ENCODE measurements at regions not wholly inside any gene's neighbourhood (a gene's known extent, or its start where the extent isn't known, plus 50 kb on each side); places are given as distances from the start of the nearest gene placed in this dataset.

GRCh38 chr7:106802589-106802988, 62.5 kb upstream of the PIK3CG start:
- Histone ChIP-seq H3K27me3 (ENCODE audit: control insufficient read depth in 5 of 5, insufficient read depth in 4 of 5, low read length in 5 of 5) (no peaks in the 10 kb centered on the region), H3K27ac (ENCODE audit: low read depth, low read length) (no peak overlapping the region), H3K36me3 (ENCODE audit: control insufficient read depth in 5 of 5, insufficient read depth in 5 of 5, low read length in 5 of 5) (no peaks in the 10 kb centered on the region), H3K4me3 (ENCODE audit: low read depth in 1 of 5, low read length in 5 of 5) (no peak overlapping the region), H3K4me1 (ENCODE audit: control insufficient read depth in 5 of 5, insufficient read depth in 5 of 5, low read length in 5 of 5) (no peaks in the 10 kb centered on the region), H3K9me3 (ENCODE audit: control insufficient read depth in 5 of 5, low read length in 5 of 5) (no peaks in the 10 kb centered on the region), H3K9ac (ENCODE audit: low read length in 5 of 5) (no peak overlapping the region)

- Histone ChIP-seq H3K9ac (ENCODE audit: low read length in 5 of 5) (no peak overlapping the region), H3K4me1 (ENCODE audit: control insufficient read depth in 5 of 5, insufficient read depth in 5 of 5, low read length in 5 of 5) (no peaks in the 10 kb centered on the region), H3K36me3 (ENCODE audit: control insufficient read depth in 5 of 5, insufficient read depth in 5 of 5, low read length in 5 of 5) (no peaks in the 10 kb centered on the region), H3K4me3 (ENCODE audit: low read depth in 1 of 5, low read length in 5 of 5) (no peak overlapping the region), H3K9me3 (ENCODE audit: control insufficient read depth in 5 of 5, low read length in 5 of 5) (no peaks in the 10 kb centered on the region), H3K27ac (ENCODE audit: low read depth, low read length) (no peak overlapping the region), H3K27me3 (ENCODE audit: control insufficient read depth in 5 of 5, insufficient read depth in 4 of 5, low read length in 5 of 5) (no peaks in the 10 kb centered on the region)
Measured at GRCh38 chr7:106806556-106806955, 58.5 kb upstream of the PIK3CG start.

GRCh38 chr7:106807474-106807873, 57.6 kb upstream of the PIK3CG start:
- Histone ChIP-seq H3K4me1 (ENCODE audit: control insufficient read depth in 5 of 5, insufficient read depth in 5 of 5, low read length in 5 of 5) (peaks cover 0 to 3% (median 0%) of the 10 kb centered on the region in 5 donors), H3K4me3 (ENCODE audit: low read depth in 1 of 5, low read length in 5 of 5) (no peak overlapping the region), H3K27me3 (ENCODE audit: control insufficient read depth in 5 of 5, insufficient read depth in 4 of 5, low read length in 5 of 5) (no peaks in the 10 kb centered on the region), H3K36me3 (ENCODE audit: control insufficient read depth in 5 of 5, insufficient read depth in 5 of 5, low read length in 5 of 5) (no peaks in the 10 kb centered on the region), H3K27ac (ENCODE audit: low read depth, low read length) (no peak overlapping the region), H3K9ac (ENCODE audit: low read length in 5 of 5) (no peak overlapping the region), H3K9me3 (ENCODE audit: control insufficient read depth in 5 of 5, low read length in 5 of 5) (no peaks in the 10 kb centered on the region)

- H3K27me3 ChIP-seq (ENCODE audit: control insufficient read depth in 5 of 5, insufficient read depth in 4 of 5, low read length in 5 of 5): no peaks in the 10 kb centered on the region
- no peak overlapping the region for H3K27ac ChIP-seq (ENCODE audit: low read depth, low read length)
- no peaks in the 10 kb centered on the region for H3K36me3 ChIP-seq (ENCODE audit: control insufficient read depth in 5 of 5, insufficient read depth in 5 of 5, low read length in 5 of 5)
- H3K4me1 ChIP-seq (ENCODE audit: control insufficient read depth in 5 of 5, insufficient read depth in 5 of 5, low read length in 5 of 5): peaks cover 0 to 3% (median 0%) of the 10 kb centered on the region in 5 donors
- no peak overlapping the region for H3K9ac ChIP-seq (ENCODE audit: low read length in 5 of 5)
- no peaks in the 10 kb centered on the region for H3K9me3 ChIP-seq (ENCODE audit: control insufficient read depth in 5 of 5, low read length in 5 of 5)
- no peak overlapping the region for H3K4me3 ChIP-seq (ENCODE audit: low read depth in 1 of 5, low read length in 5 of 5)
Measured at GRCh38 chr7:106808967-106809635, 56.0 kb upstream of the PIK3CG start.

GRCh38 chr7:106811472-106811871, 53.6 kb upstream of the PIK3CG start:
- Histone ChIP-seq H3K4me3 (ENCODE audit: low read depth in 1 of 5, low read length in 5 of 5) (no peak overlapping the region), H3K27ac (ENCODE audit: low read depth, low read length) (no peak overlapping the region), H3K9me3 (ENCODE audit: control insufficient read depth in 5 of 5, low read length in 5 of 5) (no peaks in the 10 kb centered on the region), H3K27me3 (ENCODE audit: control insufficient read depth in 5 of 5, insufficient read depth in 4 of 5, low read length in 5 of 5) (no peaks in the 10 kb centered on the region), H3K36me3 (ENCODE audit: control insufficient read depth in 5 of 5, insufficient read depth in 5 of 5, low read length in 5 of 5) (no peaks in the 10 kb centered on the region), H3K9ac (ENCODE audit: low read length in 5 of 5) (no peak overlapping the region), H3K4me1 (ENCODE audit: control insufficient read depth in 5 of 5, insufficient read depth in 5 of 5, low read length in 5 of 5) (peaks cover 0 to 3% (median 0%) of the 10 kb centered on the region in 5 donors)

GRCh38 chr7:106812027-106812643, 52.9 kb upstream of the PIK3CG start:
- Histone ChIP-seq H3K4me3 (ENCODE audit: low read depth in 1 of 5, low read length in 5 of 5) (no peak overlapping the region), H3K27me3 (ENCODE audit: control insufficient read depth in 5 of 5, insufficient read depth in 4 of 5, low read length in 5 of 5) (no peaks in the 10 kb centered on the region), H3K4me1 (ENCODE audit: control insufficient read depth in 5 of 5, insufficient read depth in 5 of 5, low read length in 5 of 5) (peaks cover 0 to 3% (median 0%) of the 10 kb centered on the region in 5 donors), H3K9me3 (ENCODE audit: control insufficient read depth in 5 of 5, low read length in 5 of 5) (no peaks in the 10 kb centered on the region), H3K9ac (ENCODE audit: low read length in 5 of 5) (no peak overlapping the region), H3K27ac (ENCODE audit: low read depth, low read length) (no peak overlapping the region), H3K36me3 (ENCODE audit: control insufficient read depth in 5 of 5, insufficient read depth in 5 of 5, low read length in 5 of 5) (no peaks in the 10 kb centered on the region)

GRCh38 chr7:106813705-106814305, 51.3 kb upstream of the PIK3CG start:
- Histone ChIP-seq H3K4me3 (ENCODE audit: low read depth in 1 of 5, low read length in 5 of 5) (no peak overlapping the region), H3K9ac (ENCODE audit: low read length in 5 of 5) (no peak overlapping the region), H3K9me3 (ENCODE audit: control insufficient read depth in 5 of 5, low read length in 5 of 5) (no peaks in the 10 kb centered on the region), H3K27me3 (ENCODE audit: control insufficient read depth in 5 of 5, insufficient read depth in 4 of 5, low read length in 5 of 5) (no peaks in the 10 kb centered on the region), H3K4me1 (ENCODE audit: control insufficient read depth in 5 of 5, insufficient read depth in 5 of 5, low read length in 5 of 5) (peaks cover 0 to 3% (median 0%) of the 10 kb centered on the region in 5 donors), H3K27ac (ENCODE audit: low read depth, low read length) (no peak overlapping the region), H3K36me3 (ENCODE audit: control insufficient read depth in 5 of 5, insufficient read depth in 5 of 5, low read length in 5 of 5) (no peaks in the 10 kb centered on the region)

GRCh38 chr7:106814887-106815286, 50.2 kb upstream of the PIK3CG start:
- H3K9ac ChIP-seq (ENCODE audit: low read length in 5 of 5): no peak overlapping the region
- no peaks in the 10 kb centered on the region for H3K36me3 ChIP-seq (ENCODE audit: control insufficient read depth in 5 of 5, insufficient read depth in 5 of 5, low read length in 5 of 5)
- H3K27ac ChIP-seq (ENCODE audit: low read depth, low read length): no peak overlapping the region
- peaks cover 0 to 3% (median 0%) of the 10 kb centered on the region in 5 donors for H3K4me1 ChIP-seq (ENCODE audit: control insufficient read depth in 5 of 5, insufficient read depth in 5 of 5, low read length in 5 of 5)
- H3K9me3 ChIP-seq (ENCODE audit: control insufficient read depth in 5 of 5, low read length in 5 of 5): no peaks in the 10 kb centered on the region
- H3K4me3 ChIP-seq (ENCODE audit: low read depth in 1 of 5, low read length in 5 of 5): no peak overlapping the region
- no peaks in the 10 kb centered on the region for H3K27me3 ChIP-seq (ENCODE audit: control insufficient read depth in 5 of 5, insufficient read depth in 4 of 5, low read length in 5 of 5)
